ENCODE measurements at regions not wholly inside any gene's neighbourhood (a gene's known extent, or its start where the extent isn't known, plus 50 kb on each side); places are given as distances from the start of the nearest gene placed in this dataset.
"Not testable (repeated sequence)": the region's sequence is repeated elsewhere in the genome, so short reads cannot be mapped to it uniquely, and the experiment has no call there.

- no peak for DNase-seq (ENCODE audit: low read depth)
Measured at GRCh38 chr7:69076566-69076965, 521.7 kb upstream of the AUTS2 start.

GRCh38 chr7:69078997-69079769 lies 519.1 kb upstream of the AUTS2 start:
- DNase-seq (ENCODE audit: low read depth) = no peak

- DNase-seq (ENCODE audit: low read depth) = not testable (repeated sequence)
Measured at GRCh38 chr7:69087281-69087680, 511.0 kb upstream of the AUTS2 start.

GRCh38 chr7:69088185-69088584 lies 510.1 kb upstream of the AUTS2 start:
- no peak for DNase-seq (ENCODE audit: low read depth)

- no peak for DNase-seq (ENCODE audit: low read depth)
Measured at GRCh38 chr7:69090936-69091335, 507.3 kb upstream of the AUTS2 start.

GRCh38 chr7:69091521-69091920 lies 506.8 kb upstream of the AUTS2 start:
- no peak for DNase-seq (ENCODE audit: low read depth)

- DNase-seq (ENCODE audit: low read depth) = no peak
Measured at GRCh38 chr7:69095127-69095526, 503.1 kb upstream of the AUTS2 start.

- no peak for DNase-seq (ENCODE audit: low read depth)
Measured at GRCh38 chr7:69095649-69096048, 502.6 kb upstream of the AUTS2 start.

GRCh38 chr7:69104023-69104422 lies 494.3 kb upstream of the AUTS2 start:
- no peak for DNase-seq (ENCODE audit: low read depth)

- DNase-seq (ENCODE audit: low read depth) = no peak
Measured at GRCh38 chr7:69105092-69105491, 493.2 kb upstream of the AUTS2 start.

- no peak for DNase-seq (ENCODE audit: low read depth)
Measured at GRCh38 chr7:69105981-69106380, 492.3 kb upstream of the AUTS2 start.

- not testable (repeated sequence) for DNase-seq (ENCODE audit: low read depth)
Measured at GRCh38 chr7:69106449-69106848, 491.8 kb upstream of the AUTS2 start.

GRCh38 chr7:69106946-69107345 lies 491.3 kb upstream of the AUTS2 start:
- DNase-seq (ENCODE audit: low read depth) = not testable (repeated sequence)

- no peak for DNase-seq (ENCODE audit: low read depth)
Measured at GRCh38 chr7:69108097-69108496, 490.2 kb upstream of the AUTS2 start.

GRCh38 chr7:69109246-69109645 lies 489.0 kb upstream of the AUTS2 start:
- DNase-seq (ENCODE audit: low read depth) = no peak

- no peak for DNase-seq (ENCODE audit: low read depth)
Measured at GRCh38 chr7:69109879-69110278, 488.4 kb upstream of the AUTS2 start.

GRCh38 chr7:69110450-69111050 lies 487.7 kb upstream of the AUTS2 start:
- no peak for DNase-seq (ENCODE audit: low read depth)

- DNase-seq (ENCODE audit: low read depth) = no peak
Measured at GRCh38 chr7:69114374-69114773, 483.9 kb upstream of the AUTS2 start.

- no peak for DNase-seq (ENCODE audit: low read depth)
Measured at GRCh38 chr7:69115788-69116187, 482.5 kb upstream of the AUTS2 start.

- DNase-seq (ENCODE audit: low read depth) = not testable (repeated sequence)
Measured at GRCh38 chr7:69116196-69116595, 482.1 kb upstream of the AUTS2 start.

- DNase-seq (ENCODE audit: low read depth) = no peak
Measured at GRCh38 chr7:69122953-69123352, 475.3 kb upstream of the AUTS2 start.

- no peak for DNase-seq (ENCODE audit: low read depth)
Measured at GRCh38 chr7:69126896-69127479, 471.3 kb upstream of the AUTS2 start.

- no peak for DNase-seq (ENCODE audit: low read depth)
Measured at GRCh38 chr7:69129524-69129923, 468.8 kb upstream of the AUTS2 start.
